HEK293 (cell line): ENCODE measurements at regions not wholly inside any gene's neighbourhood (a gene's known extent, or its start where the extent isn't known, plus 50 kb on each side); places are given as distances from the start of the nearest gene placed in this dataset.

Experiments used
- SCRT2 ChIP-seq: fragments of 450-650 bp; formaldehyde crosslinking; IDR thresholded peaks from 2 replicates; pipeline ENCODE4 v1.5.1; 2016; ENCODE audit warnings: missing biosample characterization, missing genetic modification characterization
- ZNF112 ChIP-seq: fragments of 450-650 bp; formaldehyde crosslinking; IDR thresholded peaks from 2 replicates; pipeline ENCODE4 v1.5.0; 2017; ENCODE audit warnings: missing biosample characterization, missing genetic modification characterization
- ZNF521 ChIP-seq: fragments of 450-650 bp; formaldehyde crosslinking; IDR thresholded peaks from 2 replicates; pipeline ENCODE4 v1.5.1; 2017; ENCODE audit warnings: missing biosample characterization, mild to moderate bottlenecking, missing genetic modification characterization

- no peak for TF ChIP-seq ZNF112 (tag by site-specific recombination)
- TF ChIP-seq ZNF521 (tag by site-specific recombination): no peak
- TF ChIP-seq SCRT2 (tag by site-specific recombination): no peak
These were observed 305.7 kb downstream of the BLID start for GRCh38 chr11:121810291-121810690.
